SK-N-SH treated with all-trans-retinoic acid at 6 μM for 48 hours (cell line): ENCODE measurements at regions not wholly inside any gene's neighbourhood (a gene's known extent, or its start where the extent isn't known, plus 50 kb on each side); places are given as distances from the start of the nearest gene placed in this dataset.

Experiments used
- ATAC-seq: fragments of 200-7000 bp; cut with Tn5 transposase; 3 replicates; pipeline ENCODE4 v1.9.1; 2020; ENCODE audit warnings: mild to moderate bottlenecking, moderate library complexity
- ARNTL ChIP-seq: fragments of 450-650 bp; formaldehyde crosslinking; IDR thresholded peaks from 2 replicates; pipeline ENCODE4 v1.5.0; 2020; ENCODE audit warnings: low read depth, mild to moderate bottlenecking, moderate library complexity, borderline replicate concordance
- BACH2 ChIP-seq: fragments of 250-450 bp; sonication (Bioruptor Pico); IDR thresholded peaks from 2 replicates; pipeline ENCODE4 v1.9.0; 2021; ENCODE audit warnings: mild to moderate bottlenecking, borderline replicate concordance
- CSDC2 ChIP-seq: fragments of 250-450 bp; sonication (Bioruptor Pico); IDR thresholded peaks from 2 replicates; pipeline ENCODE4 v1.5.0; 2020; ENCODE audit warnings: mild to moderate bottlenecking, moderate library complexity
- ESRRG ChIP-seq: fragments of 250-450 bp; sonication (Bioruptor Pico); IDR thresholded peaks from 2 replicates; pipeline ENCODE4 v1.6.1; 2021; ENCODE audit warnings: mild to moderate bottlenecking
- GLIS3 ChIP-seq: fragments of 250-450 bp; sonication (Bioruptor Pico); IDR thresholded peaks from 2 replicates; pipeline ENCODE4 v1.5.0; 2020; ENCODE audit warnings: mild to moderate bottlenecking, moderate library complexity
- ISL1 ChIP-seq: fragments of 250-450 bp; sonication (Bioruptor Pico); IDR thresholded peaks from 2 replicates; pipeline ENCODE4 v2.1.2; 2022; ENCODE audit warnings: mild to moderate bottlenecking, moderate library complexity
- OSR1 ChIP-seq: fragments of 250-450 bp; sonication (Bioruptor Pico); IDR thresholded peaks from 2 replicates; pipeline ENCODE4 v1.8.0; 2022; ENCODE audit warnings: moderate library complexity, mild to moderate bottlenecking, inconsistent platforms
- PPARA ChIP-seq: fragments of 250-450 bp; sonication (Bioruptor Pico); IDR thresholded peaks from 2 replicates; pipeline ENCODE4 v1.5.0; 2020; ENCODE audit warnings: mild to moderate bottlenecking, borderline replicate concordance
- RARB ChIP-seq: fragments of 250-450 bp; sonication (Bioruptor Pico); IDR thresholded peaks from 2 replicates; pipeline ENCODE4 v1.8.0; 2021; ENCODE audit warnings: mild to moderate bottlenecking, moderate library complexity
- SNAI2 ChIP-seq: fragments of 250-450 bp; sonication (Bioruptor Pico); IDR thresholded peaks from 2 replicates; pipeline ENCODE4 v1.5.0; 2020; ENCODE audit warnings: mild to moderate bottlenecking, moderate library complexity
- TCF4 ChIP-seq: fragments of 250-450 bp; sonication (Bioruptor Pico); IDR thresholded peaks from 2 replicates; pipeline ENCODE4 v1.8.0; 2021; ENCODE audit warnings: mild to moderate bottlenecking, moderate library complexity, borderline replicate concordance
- TSHZ2 ChIP-seq: fragments of 250-450 bp; sonication (Bioruptor Pico); IDR thresholded peaks from 2 replicates; pipeline ENCODE4 v1.5.0; 2020; ENCODE audit warnings: mild to moderate bottlenecking, moderate library complexity
- ZC3H10 ChIP-seq: fragments of 250-450 bp; sonication (Bioruptor Pico); IDR thresholded peaks from 2 replicates; pipeline ENCODE4 v1.5.1; 2021; ENCODE audit warnings: mild to moderate bottlenecking, moderate library complexity
- ZFP3 ChIP-seq: fragments of 250-450 bp; sonication (Bioruptor Pico); IDR thresholded peaks from 2 replicates; pipeline ENCODE4 v1.5.0; 2020; ENCODE audit warnings: mild to moderate bottlenecking, moderate library complexity
- ZFP30 ChIP-seq: fragments of 450-650 bp; formaldehyde crosslinking; IDR thresholded peaks from 2 replicates; pipeline ENCODE4 v1.5.0; 2022; ENCODE audit warnings: mild to moderate bottlenecking, moderate library complexity
- ZNF565 ChIP-seq: fragments of 450-650 bp; formaldehyde crosslinking; conservative IDR thresholded peaks from 2 replicates; pipeline ENCODE4 v1.5.0; 2020; ENCODE audit warnings: low read depth, mild to moderate bottlenecking, moderate library complexity
- ZNF70 ChIP-seq: fragments of 450-650 bp; formaldehyde crosslinking; IDR thresholded peaks from 2 replicates; pipeline ENCODE4 v1.5.0; 2020; ENCODE audit warnings: mild to moderate bottlenecking, moderate library complexity
- ZNF8 ChIP-seq: fragments of 450-650 bp; formaldehyde crosslinking; IDR thresholded peaks from 2 replicates; pipeline ENCODE4 v1.5.0; 2020; ENCODE audit warnings: mild to moderate bottlenecking, moderate library complexity
- TF ChIP-seq, protein P1 (sequence below): fragments of 250-450 bp; sonication (Bioruptor Pico); IDR thresholded peaks from 2 replicates; pipeline ENCODE4 v1.5.1; 2020; ENCODE audit warnings: low read depth, mild to moderate bottlenecking, moderate library complexity
- TF ChIP-seq, protein P2 (sequence below): fragments of 250-450 bp; sonication (Bioruptor Pico); IDR thresholded peaks from 2 replicates; pipeline ENCODE4 v1.8.0; 2020; ENCODE audit warnings: mild to moderate bottlenecking, moderate library complexity, borderline replicate concordance

DNA sequence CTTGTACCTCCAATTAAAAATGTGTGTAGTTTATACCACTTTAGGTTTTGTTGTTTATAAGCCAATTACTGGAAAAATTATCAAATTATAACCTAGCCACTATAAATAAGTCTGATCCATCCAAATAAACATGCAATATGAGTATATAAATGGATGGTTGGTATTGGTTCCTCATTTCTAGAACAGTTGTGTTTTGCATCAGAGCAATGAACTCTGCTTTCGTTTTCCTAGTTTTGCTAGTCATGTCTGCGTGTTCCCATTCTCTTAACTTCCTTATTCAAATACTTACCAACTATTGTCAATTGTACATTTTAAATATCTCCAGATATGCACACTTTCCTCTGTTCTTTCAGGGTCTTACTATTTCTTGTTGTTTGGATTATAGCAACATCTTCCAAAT lies 641.7 kb downstream of the NR4A2 start (continued):
- TF ChIP-seq, protein P1, sequence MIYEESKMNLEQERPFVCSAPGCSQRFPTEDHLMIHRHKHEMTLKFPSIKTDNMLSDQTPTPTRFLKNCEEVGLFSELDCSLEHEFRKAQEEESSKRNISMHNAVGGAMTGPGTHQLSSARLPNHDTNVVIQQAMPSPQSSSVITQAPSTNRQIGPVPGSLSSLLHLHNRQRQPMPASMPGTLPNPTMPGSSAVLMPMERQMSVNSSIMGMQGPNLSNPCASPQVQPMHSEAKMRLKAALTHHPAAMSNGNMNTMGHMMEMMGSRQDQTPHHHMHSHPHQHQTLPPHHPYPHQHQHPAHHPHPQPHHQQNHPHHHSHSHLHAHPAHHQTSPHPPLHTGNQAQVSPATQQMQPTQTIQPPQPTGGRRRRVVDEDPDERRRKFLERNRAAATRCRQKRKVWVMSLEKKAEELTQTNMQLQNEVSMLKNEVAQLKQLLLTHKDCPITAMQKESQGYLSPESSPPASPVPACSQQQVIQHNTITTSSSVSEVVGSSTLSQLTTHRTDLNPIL, result no peak

DNA sequence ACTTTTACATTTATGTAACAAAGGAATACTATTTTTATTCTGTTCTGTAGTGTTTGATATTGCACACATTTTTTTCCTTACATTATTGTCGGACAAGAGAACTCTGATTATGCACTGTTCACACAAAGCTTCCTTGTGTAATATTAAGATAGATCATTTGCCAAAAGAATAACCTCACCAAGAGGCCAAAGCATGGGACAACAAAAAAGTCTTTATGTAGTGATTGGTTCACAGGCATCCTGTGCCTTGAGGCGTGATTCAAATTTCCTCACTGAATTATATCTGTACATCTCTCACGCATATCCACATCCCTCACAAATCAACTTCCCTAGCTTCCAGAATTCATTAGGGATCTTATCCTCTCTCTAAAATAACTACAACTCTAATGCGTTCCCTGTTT lies 642.7 kb downstream of the NR4A2 start:
- TF ChIP-seq PPARA (CRISPR knock-in tag) (no peak), SNAI2 (CRISPR knock-in tag) (no peak), RARB (CRISPR knock-in tag) (no peak), TSHZ2 (CRISPR knock-in tag) (no peak), ESRRG (CRISPR knock-in tag) (no peak), ZFP30 (CRISPR knock-in tag) (no peak)
- TF ChIP-seq, protein P2, sequence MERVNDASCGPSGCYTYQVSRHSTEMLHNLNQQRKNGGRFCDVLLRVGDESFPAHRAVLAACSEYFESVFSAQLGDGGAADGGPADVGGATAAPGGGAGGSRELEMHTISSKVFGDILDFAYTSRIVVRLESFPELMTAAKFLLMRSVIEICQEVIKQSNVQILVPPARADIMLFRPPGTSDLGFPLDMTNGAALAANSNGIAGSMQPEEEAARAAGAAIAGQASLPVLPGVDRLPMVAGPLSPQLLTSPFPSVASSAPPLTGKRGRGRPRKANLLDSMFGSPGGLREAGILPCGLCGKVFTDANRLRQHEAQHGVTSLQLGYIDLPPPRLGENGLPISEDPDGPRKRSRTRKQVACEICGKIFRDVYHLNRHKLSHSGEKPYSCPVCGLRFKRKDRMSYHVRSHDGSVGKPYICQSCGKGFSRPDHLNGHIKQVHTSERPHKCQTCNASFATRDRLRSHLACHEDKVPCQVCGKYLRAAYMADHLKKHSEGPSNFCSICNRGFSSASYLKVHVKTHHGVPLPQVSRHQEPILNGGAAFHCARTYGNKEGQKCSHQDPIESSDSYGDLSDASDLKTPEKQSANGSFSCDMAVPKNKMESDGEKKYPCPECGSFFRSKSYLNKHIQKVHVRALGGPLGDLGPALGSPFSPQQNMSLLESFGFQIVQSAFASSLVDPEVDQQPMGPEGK (CRISPR knock-in tag), result no peak

DNA sequence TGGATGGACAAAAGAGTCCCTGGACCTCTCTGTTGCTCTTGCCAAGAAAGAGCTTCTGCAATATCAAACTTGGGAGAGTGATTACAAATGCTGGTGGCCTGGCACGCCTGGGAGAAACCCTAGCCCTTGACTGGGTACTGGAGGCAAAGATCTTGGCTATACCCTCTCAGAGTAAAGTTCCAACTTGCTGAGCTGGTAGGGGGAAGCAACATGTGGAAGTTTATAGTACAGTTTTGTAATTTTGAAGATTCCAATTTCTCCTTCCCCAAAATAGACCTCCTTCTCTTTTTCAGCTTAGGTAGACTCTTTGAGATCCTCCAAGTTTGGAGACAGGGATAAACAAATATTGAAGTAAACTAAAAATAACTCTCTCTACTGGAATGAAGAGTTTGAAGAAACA lies 645.3 kb downstream of the NR4A2 start:
- no peak for ATAC-seq
- no peak for TF ChIP-seq RARB (CRISPR knock-in tag)
- no peak for TF ChIP-seq TCF4 (CRISPR knock-in tag)
- TF ChIP-seq, protein P1, result no peak

More for the DNA sequence above, 642.7 kb downstream of the NR4A2 start:
- no peak for ATAC-seq

GRCh38 chr2:155679647-155680046 lies 652.9 kb downstream of the NR4A2 start:
- TF ChIP-seq PPARA (CRISPR knock-in tag) (no peak), OSR1 (CRISPR knock-in tag) (no peak), ZNF565 (no peak), SNAI2 (CRISPR knock-in tag) (no peak), BACH2 (CRISPR knock-in tag) (no peak), CSDC2 (CRISPR knock-in tag) (no peak), TCF4 (CRISPR knock-in tag) (no peak), ISL1 (CRISPR knock-in tag) (no peak), ZNF8 (no peak), ZFP3 (CRISPR knock-in tag) (no peak)
- TF ChIP-seq, protein P2 (CRISPR knock-in tag), result no peak
- no peak for ATAC-seq

DNA sequence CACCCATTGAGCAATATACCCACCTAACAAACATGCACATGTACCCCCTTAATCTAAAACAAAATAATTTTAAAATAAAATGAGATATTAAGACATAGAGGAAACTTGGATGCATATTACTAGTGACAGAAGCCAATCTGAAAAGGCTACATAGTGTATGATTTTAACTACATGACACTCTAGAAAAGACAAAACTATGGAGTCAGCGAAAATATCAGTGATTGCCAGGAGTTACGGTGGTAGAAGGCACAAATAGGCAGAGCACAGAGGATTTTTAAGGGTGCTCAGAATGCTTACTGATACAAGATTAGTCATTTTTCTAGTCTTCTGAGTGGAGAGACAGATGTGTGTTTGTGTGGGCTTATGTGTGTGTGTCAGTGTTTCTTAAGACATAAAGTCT lies 656.6 kb downstream of the NR4A2 start:
- no peak for ATAC-seq
- TF ChIP-seq ARNTL, result no peak
- TF ChIP-seq TSHZ2 (CRISPR knock-in tag), result no peak
- no peak for TF ChIP-seq ZNF565
- TF ChIP-seq, protein P1, result no peak
- no peak for TF ChIP-seq TCF4 (CRISPR knock-in tag)
- TF ChIP-seq GLIS3 (CRISPR knock-in tag), result no peak
- TF ChIP-seq ZC3H10 (CRISPR knock-in tag), result no peak
- no peak for TF ChIP-seq PPARA (CRISPR knock-in tag)
- no peak for TF ChIP-seq ZNF70 (CRISPR knock-in tag)
- TF ChIP-seq, all 23 proteins: peak for 0
